T1000 (cell line): ENCODE measurements at regions not wholly inside any gene's neighbourhood (a gene's known extent, or its start where the extent isn't known, plus 50 kb on each side); places are given as distances from the start of the nearest gene placed in this dataset.
"Not testable (repeated sequence)": the region's sequence is repeated elsewhere in the genome, so short reads cannot be mapped to it uniquely, and the experiment has no call there.

ENCODE experiments used
- DNase-seq: peaks from one replicate; lab custom pipeline; 2025; ENCODE audit warnings: mixed read lengths; lab: John Stamatoyannopoulos, UW

- no peak for DNase-seq
These were observed 368.2 kb upstream of the NPVF start for GRCh38 chr7:25596443-25596842.

GRCh38 chr7:25597946-25598345 lies 369.7 kb upstream of the NPVF start:
- DNase-seq, result no peak

GRCh38 chr7:25598765-25599164 lies 370.5 kb upstream of the NPVF start:
- DNase-seq, result no peak

GRCh38 chr7:25600262-25600920 lies 372.1 kb upstream of the NPVF start:
- DNase-seq, result no peak

GRCh38 chr7:25602730-25603426 lies 374.6 kb upstream of the NPVF start:
- DNase-seq, result not testable (repeated sequence)

GRCh38 chr7:25603427-25603740 lies 375.1 kb upstream of the NPVF start:
- DNase-seq, result not testable (repeated sequence)

DNA sequence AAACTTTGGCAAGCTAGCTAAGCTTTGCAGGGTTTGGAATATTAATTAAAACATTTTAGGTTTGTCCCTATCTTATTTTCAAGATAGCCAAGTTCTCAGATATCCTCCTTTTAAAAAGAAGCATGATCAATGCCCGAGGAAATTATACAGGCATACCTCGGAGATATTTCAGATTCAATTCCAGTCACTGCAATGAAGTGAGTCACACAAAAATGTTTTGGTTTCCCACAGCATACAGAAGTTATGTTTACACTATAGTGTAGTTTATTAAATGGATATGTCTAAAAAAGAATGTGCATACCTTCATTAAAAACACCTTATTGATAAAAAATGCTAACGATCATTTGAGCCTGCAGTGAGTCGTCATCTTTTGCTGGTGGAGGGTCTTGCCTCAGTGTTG lies 382.9 kb upstream of the NPVF start:
- no peak for DNase-seq

DNA sequence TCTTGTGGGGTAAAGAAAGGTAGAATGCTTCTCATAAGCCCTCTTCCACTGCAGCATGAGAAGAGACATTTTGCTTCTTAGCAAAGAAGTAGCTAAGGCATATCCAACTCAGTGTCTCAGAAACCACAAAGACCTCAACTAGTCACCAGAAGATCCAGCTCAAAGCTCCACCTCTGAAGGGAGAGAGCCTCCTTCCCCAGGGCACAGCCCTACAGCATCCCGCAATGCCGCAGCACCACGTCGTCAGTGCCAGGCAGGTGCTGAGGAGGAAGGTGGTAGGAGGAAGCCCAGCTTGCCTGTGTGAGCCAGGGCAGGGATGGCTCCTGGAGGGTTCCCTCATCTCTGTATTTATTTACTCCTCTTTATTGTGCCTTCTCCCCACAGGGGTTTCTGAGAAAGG lies 385.6 kb upstream of the NPVF start:
- no peak for DNase-seq

DNA sequence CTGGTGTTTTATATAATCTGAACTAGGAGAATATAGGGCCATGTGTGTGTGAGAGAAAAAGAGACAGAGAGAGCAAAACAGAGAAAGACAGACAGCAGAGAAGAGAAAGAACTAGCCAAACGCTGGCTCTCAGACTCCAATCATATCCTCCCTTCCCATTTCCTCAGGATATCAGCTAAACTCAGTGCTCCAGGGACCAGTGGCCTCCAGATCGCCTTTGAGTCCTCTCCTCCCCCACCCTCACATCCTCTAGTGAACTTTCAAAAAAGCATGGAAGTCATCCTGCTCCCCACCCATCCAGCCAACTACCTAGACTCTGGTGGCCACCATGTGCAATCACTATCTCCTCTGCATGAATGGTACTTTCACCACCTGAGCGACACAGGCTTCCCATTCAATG lies 386.1 kb upstream of the NPVF start:
- no peak for DNase-seq

DNA sequence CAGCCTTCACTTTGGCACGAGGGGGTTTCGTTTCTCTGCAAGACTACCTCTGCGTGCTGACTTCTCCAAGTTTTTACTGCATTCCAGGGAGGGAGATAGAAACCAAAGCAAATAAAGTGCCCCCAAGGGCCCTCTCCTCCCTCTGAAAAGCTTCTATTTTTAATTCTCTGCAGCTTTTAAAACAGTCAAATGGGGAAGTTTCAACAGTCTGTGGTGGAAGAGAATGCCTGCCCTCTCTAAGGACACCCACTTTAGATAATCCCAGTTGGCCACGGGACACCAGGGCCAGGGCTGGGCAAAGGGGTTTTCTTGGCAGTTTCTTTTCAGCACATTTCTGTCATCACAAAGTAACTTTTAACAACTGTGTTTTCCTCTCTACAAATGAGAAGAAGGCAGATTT lies 386.7 kb upstream of the NPVF start:
- DNase-seq, result no peak

- no peak for DNase-seq
These were observed 387.3 kb upstream of the NPVF start for GRCh38 chr7:25615593-25615992.

DNA sequence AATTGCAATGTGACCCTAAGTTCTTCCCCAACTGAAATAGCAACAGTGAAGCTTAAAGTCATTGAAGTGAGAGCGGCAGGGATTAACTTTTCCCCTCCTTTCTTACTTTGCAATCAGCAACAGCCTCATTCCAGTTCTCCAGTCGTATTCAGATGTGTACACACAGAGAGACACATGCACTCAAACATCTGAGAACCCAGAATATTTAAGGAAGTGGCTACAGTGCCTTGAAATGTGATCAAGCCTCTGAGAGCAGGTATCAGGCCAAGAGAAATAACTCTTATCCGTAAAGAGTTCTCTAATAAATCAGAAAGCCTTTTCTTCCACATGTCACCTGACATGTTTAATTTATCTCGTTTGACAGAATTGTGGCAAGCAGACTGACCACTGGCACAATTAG lies 388.9 kb upstream of the NPVF start:
- no peak for DNase-seq

DNA sequence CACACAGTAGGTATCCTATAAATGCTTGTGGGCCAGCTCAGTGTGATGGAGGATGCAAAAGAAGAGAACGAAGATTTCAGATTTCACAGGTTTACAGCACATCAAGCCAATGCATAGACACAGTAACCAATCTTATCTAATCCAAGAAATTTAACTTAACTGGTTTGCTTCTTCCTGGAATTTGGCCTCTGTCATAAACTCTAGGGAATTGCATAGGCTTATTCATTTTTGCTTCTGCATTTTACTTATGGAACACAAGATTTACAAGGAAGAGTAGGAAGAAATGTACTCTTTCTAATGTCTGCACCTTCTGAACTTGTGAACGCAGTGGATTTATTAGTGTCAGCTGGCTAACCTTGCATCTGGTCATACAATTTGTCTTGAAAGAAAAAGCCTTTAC lies 389.4 kb upstream of the NPVF start:
- DNase-seq, result no peak

- DNase-seq, result no peak
These were observed 391.1 kb upstream of the NPVF start for GRCh38 chr7:25619381-25619780.

DNA sequence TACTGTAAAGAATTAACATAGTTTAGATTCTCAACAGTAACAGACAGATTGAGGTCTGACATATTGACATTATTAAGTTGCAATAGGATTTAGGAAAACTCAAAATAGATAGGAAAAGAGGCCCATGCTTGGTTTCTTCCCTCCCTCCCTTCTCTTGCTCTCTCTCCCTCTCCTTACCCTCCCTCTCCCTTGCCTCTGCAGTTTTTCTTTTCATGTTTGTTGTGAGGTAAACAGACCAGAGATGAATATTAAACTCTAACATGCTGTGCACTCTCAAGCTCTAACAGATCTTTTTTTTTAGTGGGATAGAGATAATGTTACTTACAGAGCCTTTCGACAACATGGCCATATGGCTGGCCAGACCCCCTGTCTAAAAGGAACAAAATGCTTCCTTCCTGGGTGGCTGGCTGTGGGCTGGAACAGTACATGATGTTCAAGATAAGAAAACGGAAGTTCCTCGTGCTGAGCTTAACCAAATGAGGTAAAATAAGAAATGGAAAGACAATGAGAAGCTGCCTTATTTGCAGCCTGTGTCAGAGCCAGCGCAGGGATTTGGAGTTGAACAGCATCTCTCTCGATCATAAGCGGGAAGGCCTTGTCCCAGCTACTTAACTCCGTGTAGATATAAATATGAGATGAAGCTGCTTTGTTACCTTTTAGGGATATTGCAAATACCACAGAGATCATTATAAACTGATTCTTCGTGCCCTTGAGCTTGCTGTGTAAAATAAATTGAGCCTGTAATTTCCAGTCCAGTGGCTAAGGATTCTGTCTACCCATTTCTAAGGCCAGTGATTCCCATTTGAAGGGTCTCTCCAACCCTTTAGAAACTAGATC lies 391.9 kb upstream of the NPVF start:
- DNase-seq, result no peak

DNA sequence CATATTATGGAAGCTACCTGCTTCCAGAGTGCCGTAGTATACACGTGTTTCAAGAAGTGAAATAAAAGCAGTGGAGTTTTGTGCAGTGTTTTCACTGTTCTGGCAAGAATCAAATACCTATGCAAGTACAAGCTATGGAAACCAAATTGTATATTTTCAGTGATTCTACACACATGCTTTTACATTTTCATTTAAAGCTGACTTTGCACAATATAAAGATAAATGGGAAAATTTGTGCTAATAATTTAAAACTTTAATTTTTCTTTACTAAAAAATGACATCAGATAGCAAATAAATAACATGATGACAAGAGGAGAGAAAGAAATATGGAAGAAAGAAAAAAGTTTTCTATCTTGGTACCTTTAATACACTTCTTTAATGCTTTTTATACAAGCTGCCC lies 393.7 kb upstream of the NPVF start:
- DNase-seq, result no peak

GRCh38 chr7:25622695-25623094 lies 394.4 kb upstream of the NPVF start:
- DNase-seq, result no peak

DNA sequence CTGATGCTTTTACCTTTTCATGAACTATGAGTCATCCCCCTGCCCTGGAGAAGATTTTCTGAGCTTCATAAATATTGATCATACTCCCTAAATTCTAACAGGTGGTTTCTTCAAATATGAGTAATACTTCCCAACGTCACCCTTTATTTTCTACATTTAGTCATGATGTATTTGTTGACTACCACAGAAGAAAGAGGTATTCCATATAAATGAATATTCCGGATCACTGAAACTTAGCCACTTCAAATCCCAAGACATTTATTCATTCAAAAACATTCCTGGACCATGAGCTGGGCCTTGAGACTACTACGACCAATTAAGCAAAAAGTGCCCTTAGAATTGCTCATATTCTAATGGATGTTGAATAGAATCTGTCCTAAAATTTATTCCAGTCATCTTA lies 395.8 kb upstream of the NPVF start:
- no peak for DNase-seq

DNA sequence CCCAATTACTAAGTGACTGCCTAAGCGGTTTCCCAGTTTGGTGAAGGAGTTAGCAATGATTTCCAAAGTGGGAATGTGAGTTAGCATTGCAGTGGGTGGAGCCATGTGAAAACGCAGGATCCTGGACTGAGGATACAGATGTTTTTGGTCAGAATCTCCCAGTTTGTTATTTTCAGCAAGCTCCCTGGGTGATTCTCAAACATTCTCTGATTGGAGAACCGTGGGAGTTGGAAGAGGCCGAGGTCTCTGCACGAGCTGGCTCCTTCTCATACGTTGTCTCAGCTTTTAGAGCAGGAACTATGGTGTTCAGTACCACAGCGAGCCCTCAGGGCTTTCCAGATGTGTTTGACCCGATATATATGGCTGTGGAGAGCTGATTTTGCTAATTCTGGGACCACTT lies 396.5 kb upstream of the NPVF start:
- DNase-seq, result no peak

- no peak for DNase-seq
These were observed 397.2 kb upstream of the NPVF start for GRCh38 chr7:25625306-25625992.

GRCh38 chr7:25626451-25627131 lies 398.3 kb upstream of the NPVF start:
- DNase-seq, result no peak

DNA sequence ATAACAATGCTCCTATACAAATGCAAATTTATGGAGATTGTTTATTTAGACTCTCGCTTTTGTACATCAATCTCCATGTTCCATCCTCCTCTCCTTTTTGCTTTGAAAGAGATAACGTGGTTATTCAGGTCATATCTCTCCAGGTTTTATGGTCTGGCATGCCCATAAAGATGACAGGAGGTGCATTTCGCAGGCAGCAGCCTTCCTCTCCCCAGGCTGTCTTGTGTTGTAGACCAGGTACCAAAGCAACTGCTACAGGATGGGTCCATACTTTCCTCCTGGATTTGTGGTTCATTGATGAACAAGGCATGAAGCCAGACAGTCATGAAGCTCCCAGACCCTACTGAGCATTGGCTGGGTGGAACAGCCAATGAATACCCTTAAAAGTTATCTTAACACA lies 400.2 kb upstream of the NPVF start:
- DNase-seq, result no peak
